ENCODE measurements at regions not wholly inside any gene's neighbourhood (a gene's known extent, or its start where the extent isn't known, plus 50 kb on each side); places are given as distances from the start of the nearest gene placed in this dataset.

DNA sequence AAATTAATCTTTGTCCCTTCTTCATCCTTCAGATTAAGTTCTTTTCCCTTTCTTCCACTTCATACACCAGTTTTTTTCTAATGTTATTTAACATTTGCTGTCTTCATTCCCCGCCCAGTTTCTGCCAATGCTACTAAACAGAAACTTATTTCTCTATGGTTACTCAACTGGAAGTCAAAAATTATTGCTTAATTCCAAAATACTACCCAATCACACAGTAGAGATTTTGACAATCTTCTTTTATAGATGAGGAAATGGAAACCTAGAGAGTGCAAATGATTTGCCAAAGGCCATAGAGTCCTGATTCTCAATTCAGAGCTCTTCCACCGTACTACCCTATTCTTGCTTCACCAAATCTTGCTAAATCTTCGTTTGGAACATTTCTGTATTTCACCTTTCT lies 58.1 kb upstream of the SH3GLB1 start:
- Histone ChIP-seq H3K36me3 (no peaks in the 10 kb centered on the region), H3K9me3 (no peaks in the 10 kb centered on the region), H3K4me3 (no peak overlapping the region), H3K4me1 (no peaks in the 10 kb centered on the region), H3K27me3 (no peaks in the 10 kb centered on the region), H3K27ac (no peak overlapping the region)
- TF ChIP-seq POLR2A (IDR thresholded peaks at IDR 0.05) (no peak), CTCF (IDR thresholded peaks at IDR 0.05) (no peak)
- DNase-seq = no peak

GRCh38 chr1:86648255-86648654 lies 56.1 kb upstream of the SH3GLB1 start:
- no peak for DNase-seq
- no peak overlapping the region for H3K27ac ChIP-seq
- H3K4me1 ChIP-seq = no peaks in the 10 kb centered on the region
- no peaks in the 10 kb centered on the region for H3K36me3 ChIP-seq
- no peaks in the 10 kb centered on the region for H3K27me3 ChIP-seq
- TF ChIP-seq CTCF (IDR thresholded peaks at IDR 0.05) = no peak
- no peak for TF ChIP-seq POLR2A (IDR thresholded peaks at IDR 0.05)
- no peak overlapping the region for H3K4me3 ChIP-seq
- H3K9me3 ChIP-seq = no peaks in the 10 kb centered on the region

DNA sequence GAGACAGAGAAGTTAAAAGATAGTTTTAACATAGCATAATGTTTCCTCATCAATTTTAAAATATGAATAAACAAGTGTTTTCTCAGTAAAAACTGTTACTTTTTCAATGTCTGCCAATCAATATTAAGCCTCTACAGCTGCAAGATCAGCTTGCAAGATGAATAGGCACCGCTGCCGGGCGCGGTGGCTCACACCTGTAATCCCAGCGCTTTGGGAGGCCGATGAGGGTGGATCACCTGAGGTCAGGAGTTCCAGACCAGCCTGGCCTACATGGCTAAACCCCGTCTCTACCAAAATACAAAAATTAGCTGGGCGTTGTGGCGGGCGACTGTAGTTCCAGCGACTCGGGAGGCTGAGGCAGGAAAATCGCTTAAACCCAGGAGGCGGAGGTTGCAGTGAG lies 54.8 kb upstream of the SH3GLB1 start:
- Histone ChIP-seq H3K36me3 (no peaks in the 10 kb centered on the region), H3K27me3 (no peaks in the 10 kb centered on the region), H3K27ac (no peak overlapping the region), H3K9me3 (no peaks in the 10 kb centered on the region), H3K4me3 (no peak overlapping the region), H3K4me1 (no peaks in the 10 kb centered on the region)
- no peak for TF ChIP-seq CTCF (IDR thresholded peaks at IDR 0.05)
- TF ChIP-seq POLR2A (IDR thresholded peaks at IDR 0.05) = no peak
- DNase-seq = no peak

GRCh38 chr1:86650065-86650464 lies 54.3 kb upstream of the SH3GLB1 start:
- no peak overlapping the region for H3K4me3 ChIP-seq
- H3K27me3 ChIP-seq = no peaks in the 10 kb centered on the region
- H3K4me1 ChIP-seq = no peaks in the 10 kb centered on the region
- no peaks in the 10 kb centered on the region for H3K9me3 ChIP-seq
- no peak for DNase-seq
- TF ChIP-seq POLR2A (IDR thresholded peaks at IDR 0.05) = no peak
- peak in 1 of 6 experiments; percentile 21 for TF ChIP-seq CTCF (IDR thresholded peaks at IDR 0.05)
- no peak overlapping the region for H3K27ac ChIP-seq
- H3K36me3 ChIP-seq = no peaks in the 10 kb centered on the region
